ENCODE measurements at regions not wholly inside any gene's neighbourhood (a gene's known extent, or its start where the extent isn't known, plus 50 kb on each side); places are given as distances from the start of the nearest gene placed in this dataset.

DNA sequence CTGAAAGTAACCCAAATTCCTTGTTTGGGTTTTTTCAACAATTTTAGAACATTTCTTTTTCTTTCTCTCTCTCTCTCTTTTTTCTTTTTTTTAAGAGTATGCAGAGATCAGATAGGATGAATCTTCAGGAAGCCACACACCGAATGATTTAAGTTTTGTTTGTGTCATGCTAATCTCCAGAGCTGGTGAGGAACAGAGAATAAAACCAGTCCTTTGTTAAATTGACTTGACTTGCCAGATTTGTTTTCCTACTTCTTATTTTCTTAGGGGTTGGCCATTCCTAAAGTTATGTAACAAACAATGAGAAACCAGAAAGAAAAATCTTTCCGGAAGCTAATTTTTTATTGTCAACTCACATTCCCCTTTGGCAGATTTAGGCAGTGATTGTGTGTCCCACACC, 1669.3 kb upstream of the CDH6 start:
- TF ChIP-seq POLR2AphosphoS5 (IDR thresholded peaks at IDR 0.05) (no peak), POLR2A (IDR thresholded peaks at IDR 0.05) (no peak)
- TF ChIP-seq, protein P1, sequence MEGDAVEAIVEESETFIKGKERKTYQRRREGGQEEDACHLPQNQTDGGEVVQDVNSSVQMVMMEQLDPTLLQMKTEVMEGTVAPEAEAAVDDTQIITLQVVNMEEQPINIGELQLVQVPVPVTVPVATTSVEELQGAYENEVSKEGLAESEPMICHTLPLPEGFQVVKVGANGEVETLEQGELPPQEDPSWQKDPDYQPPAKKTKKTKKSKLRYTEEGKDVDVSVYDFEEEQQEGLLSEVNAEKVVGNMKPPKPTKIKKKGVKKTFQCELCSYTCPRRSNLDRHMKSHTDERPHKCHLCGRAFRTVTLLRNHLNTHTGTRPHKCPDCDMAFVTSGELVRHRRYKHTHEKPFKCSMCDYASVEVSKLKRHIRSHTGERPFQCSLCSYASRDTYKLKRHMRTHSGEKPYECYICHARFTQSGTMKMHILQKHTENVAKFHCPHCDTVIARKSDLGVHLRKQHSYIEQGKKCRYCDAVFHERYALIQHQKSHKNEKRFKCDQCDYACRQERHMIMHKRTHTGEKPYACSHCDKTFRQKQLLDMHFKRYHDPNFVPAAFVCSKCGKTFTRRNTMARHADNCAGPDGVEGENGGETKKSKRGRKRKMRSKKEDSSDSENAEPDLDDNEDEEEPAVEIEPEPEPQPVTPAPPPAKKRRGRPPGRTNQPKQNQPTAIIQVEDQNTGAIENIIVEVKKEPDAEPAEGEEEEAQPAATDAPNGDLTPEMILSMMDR (IDR thresholded peaks at IDR 0.05), result no peak

All from prostate gland (tissue), 2 donors.